ENCODE measurements at regions not wholly inside any gene's neighbourhood (a gene's known extent, or its start where the extent isn't known, plus 50 kb on each side); places are given as distances from the start of the nearest gene placed in this dataset.
"Not testable (repeated sequence)": the region's sequence is repeated elsewhere in the genome, so short reads cannot be mapped to it uniquely, and the experiment has no call there.

- Histone ChIP-seq H3K27ac (peak overlapping the region; percentile 73), H3K4me3 (no peak overlapping the region), H3K4me1 (replicated peaks) (peaks cover 56% of the 10 kb centered on the region), H3K27me3 (replicated peaks) (no peaks in the 10 kb centered on the region), H3K9me3 (replicated peaks) (no peaks in the 10 kb centered on the region), H3K36me3 (no peaks in the 10 kb centered on the region)
- peak in 1 of 2 experiments; percentile 23 for DNase-seq (ENCODE audit: low read depth in 1 of 2, low spot score in 2 of 2)
These were observed 701.6 kb downstream of the RFPL4B start for GRCh38 chr6:113048741-113049140.

GRCh38 chr6:113049190-113049589 lies 702.1 kb downstream of the RFPL4B start:
- H3K4me3 ChIP-seq, result no peak overlapping the region
- H3K9me3 ChIP-seq (replicated peaks), result no peaks in the 10 kb centered on the region
- no peaks in the 10 kb centered on the region for H3K27me3 ChIP-seq (replicated peaks)
- H3K27ac ChIP-seq, result peak overlapping the region; percentile 73
- DNase-seq (ENCODE audit: low read depth in 1 of 2, low spot score in 2 of 2), result no peak
- H3K4me1 ChIP-seq (replicated peaks), result peaks cover 56% of the 10 kb centered on the region
- no peaks in the 10 kb centered on the region for H3K36me3 ChIP-seq

- Histone ChIP-seq H3K4me1 (replicated peaks) (peaks cover 56% of the 10 kb centered on the region), H3K4me3 (no peak overlapping the region), H3K27ac (peak overlapping the region; percentile 73), H3K9me3 (replicated peaks) (no peaks in the 10 kb centered on the region), H3K27me3 (replicated peaks) (no peaks in the 10 kb centered on the region), H3K36me3 (no peaks in the 10 kb centered on the region)
- DNase-seq (ENCODE audit: low read depth in 1 of 2, low spot score in 2 of 2), result peak; percentile 55 to 70
These were observed 703.1 kb downstream of the RFPL4B start for GRCh38 chr6:113050010-113050858.

- no peak overlapping the region for H3K4me3 ChIP-seq
- peaks cover 50% of the 10 kb centered on the region for H3K4me1 ChIP-seq (replicated peaks)
- H3K9me3 ChIP-seq (replicated peaks), result peaks cover 4% of the 10 kb centered on the region; the same call in 1 of the 2 replicates
- peak overlapping the region; percentile 73 for H3K27ac ChIP-seq
- no peak for DNase-seq (ENCODE audit: low read depth in 1 of 2, low spot score in 2 of 2)
- H3K27me3 ChIP-seq (replicated peaks), result no peaks in the 10 kb centered on the region
- H3K36me3 ChIP-seq, result no peaks in the 10 kb centered on the region
These were observed 703.8 kb downstream of the RFPL4B start for GRCh38 chr6:113050979-113051378.

- Histone ChIP-seq H3K4me1 (replicated peaks) (peaks cover 37% of the 10 kb centered on the region), H3K36me3 (no peaks in the 10 kb centered on the region), H3K27ac (no peak overlapping the region), H3K27me3 (replicated peaks) (no peaks in the 10 kb centered on the region), H3K4me3 (no peak overlapping the region), H3K9me3 (replicated peaks) (peaks cover 4% of the 10 kb centered on the region; the same call in 1 of the 2 replicates)
- no peak for DNase-seq (ENCODE audit: low read depth in 1 of 2, low spot score in 2 of 2)
These were observed 705.4 kb downstream of the RFPL4B start for GRCh38 chr6:113052506-113052905.

GRCh38 chr6:113055061-113055460 lies 707.9 kb downstream of the RFPL4B start:
- Histone ChIP-seq H3K4me1 (replicated peaks) (peaks cover 11% of the 10 kb centered on the region), H3K9me3 (replicated peaks) (peaks cover 4% of the 10 kb centered on the region; the same call in 1 of the 2 replicates), H3K27ac (no peak overlapping the region), H3K36me3 (no peaks in the 10 kb centered on the region), H3K27me3 (replicated peaks) (no peaks in the 10 kb centered on the region), H3K4me3 (no peak overlapping the region)
- no peak for DNase-seq (ENCODE audit: low read depth in 1 of 2, low spot score in 2 of 2)

- Histone ChIP-seq H3K27ac (no peak overlapping the region), H3K27me3 (replicated peaks) (no peaks in the 10 kb centered on the region), H3K4me1 (replicated peaks) (peaks cover 2% of the 10 kb centered on the region), H3K9me3 (replicated peaks) (peaks cover 4% of the 10 kb centered on the region; the same call in 1 of the 2 replicates), H3K4me3 (no peak overlapping the region), H3K36me3 (no peaks in the 10 kb centered on the region)
- no peak for DNase-seq (ENCODE audit: low read depth in 1 of 2, low spot score in 2 of 2)
These were observed 708.9 kb downstream of the RFPL4B start for GRCh38 chr6:113055998-113056397.

- Histone ChIP-seq H3K4me1 (replicated peaks) (no peaks in the 10 kb centered on the region; the same call in 1 of the 2 replicates), H3K27me3 (replicated peaks) (no peaks in the 10 kb centered on the region), H3K9me3 (replicated peaks) (peaks cover 4% of the 10 kb centered on the region; the same call in 1 of the 2 replicates), H3K27ac (no peak overlapping the region), H3K4me3 (no peak overlapping the region), H3K36me3 (no peaks in the 10 kb centered on the region)
- DNase-seq (ENCODE audit: low read depth in 1 of 2, low spot score in 2 of 2), result no peak
These were observed 710.5 kb downstream of the RFPL4B start for GRCh38 chr6:113057567-113058053.

GRCh38 chr6:113060664-113061063 lies 713.5 kb downstream of the RFPL4B start:
- H3K27me3 ChIP-seq (replicated peaks), result no peaks in the 10 kb centered on the region
- H3K9me3 ChIP-seq (replicated peaks), result peaks cover 4% of the 10 kb centered on the region; the same call in 1 of the 2 replicates
- no peak overlapping the region for H3K4me3 ChIP-seq
- no peaks in the 10 kb centered on the region for H3K36me3 ChIP-seq
- no peak overlapping the region for H3K27ac ChIP-seq
- DNase-seq (ENCODE audit: low read depth in 1 of 2, low spot score in 2 of 2), result no peak
- peaks cover 7% of the 10 kb centered on the region for H3K4me1 ChIP-seq (replicated peaks)

GRCh38 chr6:113065611-113066010 lies 718.5 kb downstream of the RFPL4B start:
- no peaks in the 10 kb centered on the region for H3K36me3 ChIP-seq
- H3K27me3 ChIP-seq (replicated peaks), result no peaks in the 10 kb centered on the region
- H3K4me1 ChIP-seq (replicated peaks), result peaks cover 38% of the 10 kb centered on the region
- H3K27ac ChIP-seq, result peak overlapping the region; percentile 95
- H3K4me3 ChIP-seq, result no peak overlapping the region
- H3K9me3 ChIP-seq (replicated peaks), result no peaks in the 10 kb centered on the region
- DNase-seq (ENCODE audit: low read depth in 1 of 2, low spot score in 2 of 2), result peak in 1 of 2 experiments; percentile 68

- H3K36me3 ChIP-seq, result no peaks in the 10 kb centered on the region
- H3K4me3 ChIP-seq, result no peak overlapping the region
- H3K27me3 ChIP-seq (replicated peaks), result no peaks in the 10 kb centered on the region
- no peaks in the 10 kb centered on the region for H3K9me3 ChIP-seq (replicated peaks)
- peak overlapping the region; percentile 95 for H3K27ac ChIP-seq
- peaks cover 38% of the 10 kb centered on the region for H3K4me1 ChIP-seq (replicated peaks)
- peak in 1 of 2 experiments; percentile 78 for DNase-seq (ENCODE audit: low read depth in 1 of 2, low spot score in 2 of 2)
These were observed 720.6 kb downstream of the RFPL4B start for GRCh38 chr6:113067612-113068275.

- no peaks in the 10 kb centered on the region for H3K27me3 ChIP-seq (replicated peaks)
- no peaks in the 10 kb centered on the region for H3K36me3 ChIP-seq
- peak overlapping the region; percentile 95 for H3K27ac ChIP-seq
- H3K4me3 ChIP-seq, result no peak overlapping the region
- H3K4me1 ChIP-seq (replicated peaks), result peaks cover 45% of the 10 kb centered on the region
- no peaks in the 10 kb centered on the region for H3K9me3 ChIP-seq (replicated peaks)
- DNase-seq (ENCODE audit: low read depth in 1 of 2, low spot score in 2 of 2), result peak in 1 of 2 experiments; percentile 32
These were observed 721.4 kb downstream of the RFPL4B start for GRCh38 chr6:113068570-113068969.

- not testable (repeated sequence) for DNase-seq (ENCODE audit: low read depth in 1 of 2, low spot score in 2 of 2); H3K9me3 ChIP-seq (replicated peaks); H3K27ac ChIP-seq; H3K4me3 ChIP-seq; H3K36me3 ChIP-seq; H3K27me3 ChIP-seq (replicated peaks)
- H3K4me1 ChIP-seq (replicated peaks), result peaks cover 49% of the 10 kb centered on the region
These were observed 723.6 kb downstream of the RFPL4B start for GRCh38 chr6:113070681-113071080.

Measured in SJSA1 (cell line).